ENCODE measurements at regions not wholly inside any gene's neighbourhood (a gene's known extent, or its start where the extent isn't known, plus 50 kb on each side); places are given as distances from the start of the nearest gene placed in this dataset.

DNA sequence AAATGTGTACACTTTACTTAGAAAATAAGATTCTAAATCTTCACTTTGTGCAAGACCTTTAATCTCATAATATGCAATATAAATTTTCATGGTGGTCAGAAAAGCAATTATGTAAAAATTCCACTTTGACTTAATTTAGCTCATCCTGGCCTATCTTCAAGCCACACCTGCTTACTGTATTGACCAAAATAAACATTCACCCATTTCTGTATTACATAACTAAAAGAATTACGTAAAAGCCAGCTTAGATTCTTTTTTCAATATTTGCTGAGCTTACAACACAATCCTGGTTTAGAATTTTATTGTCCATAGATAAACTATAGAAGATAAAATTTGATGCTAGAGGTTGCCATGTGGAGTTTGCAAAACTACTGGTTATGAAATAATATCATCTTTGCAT lies 172.9 kb upstream of the GRM3 start:
- TF ChIP-seq CTCF (IDR thresholded peaks at IDR 0.05) (no peak), EP300 (IDR thresholded peaks at IDR 0.05; ENCODE audit: low read depth) (no peak), POLR2AphosphoS5 (IDR thresholded peaks at IDR 0.05) (no peak), POLR2A (IDR thresholded peaks at IDR 0.05) (no peak)
